ENCODE measurements at regions not wholly inside any gene's neighbourhood (a gene's known extent, or its start where the extent isn't known, plus 50 kb on each side); places are given as distances from the start of the nearest gene placed in this dataset.

DNA sequence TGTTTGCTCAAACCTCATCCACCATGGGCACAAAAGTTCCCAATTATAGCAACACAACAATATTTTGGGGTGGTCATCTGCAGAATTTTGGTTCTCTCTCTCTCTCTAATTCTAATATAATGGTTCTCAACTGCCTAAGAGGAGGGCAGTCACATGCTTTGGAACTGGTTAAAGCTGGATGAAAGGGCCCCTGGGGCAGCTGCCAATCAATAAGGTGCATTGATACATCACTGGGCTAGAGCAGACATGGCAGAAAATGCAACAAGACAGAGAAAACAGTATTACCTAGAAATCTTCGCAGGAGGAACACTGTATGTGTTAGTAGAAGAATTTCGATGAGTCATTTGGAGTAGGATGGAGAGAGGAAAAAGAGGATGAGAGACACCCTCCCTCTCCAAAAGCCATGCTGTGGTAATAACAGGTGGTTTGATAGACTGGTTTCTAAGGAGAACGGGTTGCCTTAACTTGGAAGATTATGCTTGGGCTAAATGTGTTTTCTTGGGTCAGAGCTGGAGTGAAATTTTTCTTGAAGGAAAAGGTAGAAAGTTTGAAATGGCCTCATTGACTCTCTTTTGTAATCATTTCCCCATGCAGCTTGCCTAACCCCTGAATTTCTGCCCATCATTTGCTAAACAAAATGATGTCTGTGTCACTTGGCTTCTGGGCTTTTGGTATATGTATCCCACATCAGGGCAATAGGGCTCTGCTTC lies 67.1 kb upstream of the HIF1A start:
- TF ChIP-seq CTCF (IDR thresholded peaks at IDR 0.05; ENCODE audit: insufficient read depth, low read depth, low read length) = no peak
- TF ChIP-seq EZH2 (IDR thresholded peaks at IDR 0.05; ENCODE audit: insufficient read depth, low read length) = no peak

All from astrocyte (in vitro differentiated cells and primary cell).